ENCODE measurements at regions not wholly inside any gene's neighbourhood (a gene's known extent, or its start where the extent isn't known, plus 50 kb on each side); places are given as distances from the start of the nearest gene placed in this dataset.

DNA sequence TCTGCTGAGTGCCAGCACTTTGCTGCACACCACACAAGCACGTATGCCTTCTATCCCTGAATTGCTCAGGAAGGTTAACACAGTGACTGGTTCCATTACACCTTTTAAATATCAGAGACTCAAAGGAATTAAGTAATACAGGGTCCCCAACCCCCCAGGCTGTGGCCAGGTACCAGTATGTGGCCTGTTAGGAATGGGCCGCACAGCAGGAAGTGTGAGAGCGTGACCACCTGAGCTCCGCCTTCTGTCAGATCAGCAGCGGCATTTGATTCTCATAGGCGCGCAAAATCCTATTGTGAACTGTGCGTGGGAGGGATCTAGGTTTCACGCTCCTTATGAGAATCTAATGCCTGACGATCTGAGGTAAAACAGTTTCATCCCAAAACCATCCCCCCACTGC lies 194.5 kb downstream of the FOXO1 start:
- Histone ChIP-seq H3K4me1 (ENCODE audit: insufficient read depth) (no peaks in the 10 kb centered on the region), H3K36me3 (ENCODE audit: insufficient read depth) (no peaks in the 10 kb centered on the region), H3K79me2 (replicated peaks; ENCODE audit: insufficient read depth) (no peaks in the 10 kb centered on the region), H4K20me1 (replicated peaks; ENCODE audit: insufficient read depth) (no peaks in the 10 kb centered on the region), H2AFZ (no peak overlapping the region), H3K4me3 (no peak overlapping the region), H3K27me3 (ENCODE audit: insufficient read depth) (no peaks in the 10 kb centered on the region), H3K9me2 (ENCODE audit: insufficient read depth) (peaks cover 11% of the 10 kb centered on the region), H3K4me2 (no peak overlapping the region), H3F3A (replicated peaks; ENCODE audit: low read depth) (no peaks in the 10 kb centered on the region), H3K27ac (ENCODE audit: low read depth) (no peak overlapping the region)
- Mint-ChIP-seq H3K4me3 (no peak overlapping the region), H3K4me1 (peaks cover 3% of the 10 kb centered on the region; the same call in 2 of the 3 replicates), H3K36me3 (ENCODE audit: low read depth) (peaks cover 4% of the 10 kb centered on the region; the same call in 2 of the 3 replicates), H3K9me3 (no peaks in the 10 kb centered on the region; the same call in 2 of the 3 replicates), H3K27ac (no peak overlapping the region), H3K27me3 (ENCODE audit: insufficient read depth, low read depth, poor library complexity) (peaks cover 5% of the 10 kb centered on the region)
- TF ChIP-seq ZNF114 (CRISPR knock-in tag; IDR thresholded peaks at IDR 0.05) (no peak), ZNF462 (CRISPR knock-in tag; IDR thresholded peaks at IDR 0.05) (no peak)
- TF ChIP-seq, protein P1, sequence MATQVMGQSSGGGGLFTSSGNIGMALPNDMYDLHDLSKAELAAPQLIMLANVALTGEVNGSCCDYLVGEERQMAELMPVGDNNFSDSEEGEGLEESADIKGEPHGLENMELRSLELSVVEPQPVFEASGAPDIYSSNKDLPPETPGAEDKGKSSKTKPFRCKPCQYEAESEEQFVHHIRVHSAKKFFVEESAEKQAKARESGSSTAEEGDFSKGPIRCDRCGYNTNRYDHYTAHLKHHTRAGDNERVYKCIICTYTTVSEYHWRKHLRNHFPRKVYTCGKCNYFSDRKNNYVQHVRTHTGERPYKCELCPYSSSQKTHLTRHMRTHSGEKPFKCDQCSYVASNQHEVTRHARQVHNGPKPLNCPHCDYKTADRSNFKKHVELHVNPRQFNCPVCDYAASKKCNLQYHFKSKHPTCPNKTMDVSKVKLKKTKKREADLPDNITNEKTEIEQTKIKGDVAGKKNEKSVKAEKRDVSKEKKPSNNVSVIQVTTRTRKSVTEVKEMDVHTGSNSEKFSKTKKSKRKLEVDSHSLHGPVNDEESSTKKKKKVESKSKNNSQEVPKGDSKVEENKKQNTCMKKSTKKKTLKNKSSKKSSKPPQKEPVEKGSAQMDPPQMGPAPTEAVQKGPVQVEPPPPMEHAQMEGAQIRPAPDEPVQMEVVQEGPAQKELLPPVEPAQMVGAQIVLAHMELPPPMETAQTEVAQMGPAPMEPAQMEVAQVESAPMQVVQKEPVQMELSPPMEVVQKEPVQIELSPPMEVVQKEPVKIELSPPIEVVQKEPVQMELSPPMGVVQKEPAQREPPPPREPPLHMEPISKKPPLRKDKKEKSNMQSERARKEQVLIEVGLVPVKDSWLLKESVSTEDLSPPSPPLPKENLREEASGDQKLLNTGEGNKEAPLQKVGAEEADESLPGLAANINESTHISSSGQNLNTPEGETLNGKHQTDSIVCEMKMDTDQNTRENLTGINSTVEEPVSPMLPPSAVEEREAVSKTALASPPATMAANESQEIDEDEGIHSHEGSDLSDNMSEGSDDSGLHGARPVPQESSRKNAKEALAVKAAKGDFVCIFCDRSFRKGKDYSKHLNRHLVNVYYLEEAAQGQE (IDR thresholded peaks at IDR 0.05; ENCODE audit: unreplicated experiment) = no peak
- no peak for ATAC-seq
- DNase-seq (ENCODE audit: low spot score) = no peak

All from GM23338 (cell line).